Ishikawa (cell line): ENCODE measurements at regions not wholly inside any gene's neighbourhood (a gene's known extent, or its start where the extent isn't known, plus 50 kb on each side); places are given as distances from the start of the nearest gene placed in this dataset.

ENCODE experiments used
- CREB1 ChIP-seq: IDR thresholded peaks from 2 replicates; pipeline ENCODE4 v1.6.1; 2012; ENCODE audit warnings: low read depth
- EP300 ChIP-seq: IDR thresholded peaks from 2 replicates; pipeline ENCODE4 v1.6.1; 2012; ENCODE audit warnings: borderline replicate concordance
- FOXM1 ChIP-seq: IDR thresholded peaks from 2 replicates; pipeline ENCODE4 v1.6.1; 2012; ENCODE audit warnings: low read depth, borderline replicate concordance
- MAX ChIP-seq: IDR thresholded peaks from 2 replicates; pipeline ENCODE4 v1.6.1; 2012
- RAD21 ChIP-seq: IDR thresholded peaks from 2 replicates; pipeline ENCODE4 v1.6.1; 2012; ENCODE audit warnings: low read depth
- TAF1 ChIP-seq: IDR thresholded peaks from 2 replicates; pipeline ENCODE4 v1.6.1; 2012; ENCODE audit warnings: low read depth, mild to moderate bottlenecking
- TCF12 ChIP-seq: IDR thresholded peaks from 2 replicates; pipeline ENCODE4 v1.6.1; 2012; ENCODE audit warnings: low read depth
- USF1 ChIP-seq: IDR thresholded peaks from 2 replicates; pipeline ENCODE4 v1.6.1; 2012
- YY1 ChIP-seq: IDR thresholded peaks from 2 replicates; pipeline ENCODE4 v1.6.1; 2012; ENCODE audit warnings: low read depth
- ZBTB7A ChIP-seq: IDR thresholded peaks from 2 replicates; pipeline ENCODE4 v1.6.1; 2012; ENCODE audit warnings: low read depth
- TF ChIP-seq, protein P1 (sequence below): IDR thresholded peaks from 2 replicates; pipeline ENCODE4 v1.6.1; 2012; ENCODE audit warnings: low read depth, mild to moderate bottlenecking

DNA sequence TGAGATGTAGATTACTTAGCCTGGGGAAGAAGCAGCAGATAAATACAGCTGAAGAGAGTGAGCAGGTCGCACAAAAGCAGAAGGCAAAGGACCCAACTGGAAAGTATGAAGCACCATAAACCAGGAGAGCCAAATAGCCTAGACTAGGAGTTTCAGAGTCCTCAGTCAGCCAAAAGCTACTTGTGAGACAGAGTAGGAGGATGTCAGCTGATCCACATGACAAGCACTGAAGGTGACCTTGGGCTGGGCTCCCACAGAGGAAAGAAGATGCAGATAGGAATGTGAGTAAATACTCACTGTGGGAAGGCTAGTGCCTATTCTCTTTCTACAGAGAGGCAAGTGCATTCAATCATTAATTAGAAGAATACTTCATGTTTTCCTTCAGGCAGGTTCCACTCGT, 274.0 kb upstream of the POU3F2 start:
- TF ChIP-seq CREB1 (no peak), USF1 (no peak), RAD21 (no peak), FOXM1 (no peak), YY1 (no peak), MAX (no peak), ZBTB7A (no peak), TCF12 (no peak), EP300 (no peak), TAF1 (no peak)
- TF ChIP-seq, protein P1, sequence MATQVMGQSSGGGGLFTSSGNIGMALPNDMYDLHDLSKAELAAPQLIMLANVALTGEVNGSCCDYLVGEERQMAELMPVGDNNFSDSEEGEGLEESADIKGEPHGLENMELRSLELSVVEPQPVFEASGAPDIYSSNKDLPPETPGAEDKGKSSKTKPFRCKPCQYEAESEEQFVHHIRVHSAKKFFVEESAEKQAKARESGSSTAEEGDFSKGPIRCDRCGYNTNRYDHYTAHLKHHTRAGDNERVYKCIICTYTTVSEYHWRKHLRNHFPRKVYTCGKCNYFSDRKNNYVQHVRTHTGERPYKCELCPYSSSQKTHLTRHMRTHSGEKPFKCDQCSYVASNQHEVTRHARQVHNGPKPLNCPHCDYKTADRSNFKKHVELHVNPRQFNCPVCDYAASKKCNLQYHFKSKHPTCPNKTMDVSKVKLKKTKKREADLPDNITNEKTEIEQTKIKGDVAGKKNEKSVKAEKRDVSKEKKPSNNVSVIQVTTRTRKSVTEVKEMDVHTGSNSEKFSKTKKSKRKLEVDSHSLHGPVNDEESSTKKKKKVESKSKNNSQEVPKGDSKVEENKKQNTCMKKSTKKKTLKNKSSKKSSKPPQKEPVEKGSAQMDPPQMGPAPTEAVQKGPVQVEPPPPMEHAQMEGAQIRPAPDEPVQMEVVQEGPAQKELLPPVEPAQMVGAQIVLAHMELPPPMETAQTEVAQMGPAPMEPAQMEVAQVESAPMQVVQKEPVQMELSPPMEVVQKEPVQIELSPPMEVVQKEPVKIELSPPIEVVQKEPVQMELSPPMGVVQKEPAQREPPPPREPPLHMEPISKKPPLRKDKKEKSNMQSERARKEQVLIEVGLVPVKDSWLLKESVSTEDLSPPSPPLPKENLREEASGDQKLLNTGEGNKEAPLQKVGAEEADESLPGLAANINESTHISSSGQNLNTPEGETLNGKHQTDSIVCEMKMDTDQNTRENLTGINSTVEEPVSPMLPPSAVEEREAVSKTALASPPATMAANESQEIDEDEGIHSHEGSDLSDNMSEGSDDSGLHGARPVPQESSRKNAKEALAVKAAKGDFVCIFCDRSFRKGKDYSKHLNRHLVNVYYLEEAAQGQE = no peak
